ENCODE measurements at regions not wholly inside any gene's neighbourhood (a gene's known extent, or its start where the extent isn't known, plus 50 kb on each side); places are given as distances from the start of the nearest gene placed in this dataset.

DNA sequence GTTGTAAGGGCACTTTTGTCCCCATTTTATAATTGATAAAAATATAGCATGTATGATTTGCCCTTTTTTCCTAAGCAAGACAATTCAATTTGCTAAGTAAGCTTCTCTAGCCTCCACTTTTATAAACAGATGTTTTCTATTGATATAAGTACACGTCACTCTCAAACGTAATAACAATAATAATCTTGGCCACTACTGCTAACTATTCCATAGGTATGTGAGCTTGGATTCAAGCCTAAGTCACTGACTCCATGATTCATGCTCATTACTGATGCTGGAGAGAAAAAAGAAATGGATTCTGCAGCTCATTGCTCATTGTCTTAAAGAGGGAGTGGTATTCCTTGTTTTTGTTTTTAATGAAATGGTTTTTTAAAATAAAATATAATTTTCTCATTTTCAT lies 661.0 kb downstream of the GALC start:
- TF ChIP-seq, protein P1, sequence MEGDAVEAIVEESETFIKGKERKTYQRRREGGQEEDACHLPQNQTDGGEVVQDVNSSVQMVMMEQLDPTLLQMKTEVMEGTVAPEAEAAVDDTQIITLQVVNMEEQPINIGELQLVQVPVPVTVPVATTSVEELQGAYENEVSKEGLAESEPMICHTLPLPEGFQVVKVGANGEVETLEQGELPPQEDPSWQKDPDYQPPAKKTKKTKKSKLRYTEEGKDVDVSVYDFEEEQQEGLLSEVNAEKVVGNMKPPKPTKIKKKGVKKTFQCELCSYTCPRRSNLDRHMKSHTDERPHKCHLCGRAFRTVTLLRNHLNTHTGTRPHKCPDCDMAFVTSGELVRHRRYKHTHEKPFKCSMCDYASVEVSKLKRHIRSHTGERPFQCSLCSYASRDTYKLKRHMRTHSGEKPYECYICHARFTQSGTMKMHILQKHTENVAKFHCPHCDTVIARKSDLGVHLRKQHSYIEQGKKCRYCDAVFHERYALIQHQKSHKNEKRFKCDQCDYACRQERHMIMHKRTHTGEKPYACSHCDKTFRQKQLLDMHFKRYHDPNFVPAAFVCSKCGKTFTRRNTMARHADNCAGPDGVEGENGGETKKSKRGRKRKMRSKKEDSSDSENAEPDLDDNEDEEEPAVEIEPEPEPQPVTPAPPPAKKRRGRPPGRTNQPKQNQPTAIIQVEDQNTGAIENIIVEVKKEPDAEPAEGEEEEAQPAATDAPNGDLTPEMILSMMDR (IDR thresholded peaks at IDR 0.05; ENCODE audit: low read depth, low read length): no peak
- TF ChIP-seq POLR2A (IDR thresholded peaks at IDR 0.05; ENCODE audit: extremely low read depth, insufficient read length): no peak

All from NB4 (cell line).